IMR-90 (cell line): ENCODE measurements at regions not wholly inside any gene's neighbourhood (a gene's known extent, or its start where the extent isn't known, plus 50 kb on each side); places are given as distances from the start of the nearest gene placed in this dataset.

Source experiments
- ATAC-seq: fragments of 200-7000 bp; cut with Tn5 transposase; 2 replicates; pipeline ENCODE4 v1.9.1; 2020; ENCODE audit warnings: low read depth, mild to moderate bottlenecking, moderate library complexity
- BruUV-seq: library from RNA; stranded (reverse); fragments of 400-500 nt; replicated peaks from 2 replicates; lab custom pipeline; 2021; lab: Mats Ljungman, UMichigan
- CTCF ChIA-PET: fragments of 300-600 bp; formaldehyde crosslinking; extraction: SDS; loops from one replicate; lab custom pipeline; 2021; ENCODE audit warnings: antibody characterized with exemption; lab: Yijun Ruan, JAX
- POLR2A ChIA-PET: fragments of 300-600 bp; sonication (Branson Sonifier 250); formaldehyde crosslinking; loops from one replicate; lab custom pipeline; 2022; ENCODE audit warnings: antibody characterized with exemption; ENCODE audit not compliant: unreplicated experiment; lab: Charles Lee
- DNase-seq: peaks from one replicate; pipeline ENCODE4 v3.0.0; 2013
- H2AFZ ChIP-seq: replicated peaks from 2 replicates; pipeline ENCODE3; 2013; ENCODE audit warnings: low read length, mild to moderate bottlenecking; ENCODE audit not compliant: poor library complexity
- H2AK5ac ChIP-seq: 2 replicates; pipeline ENCODE4 v1.6.1; 2013; ENCODE audit warnings: low read depth, low read length, inconsistent platforms
- H2AK9ac ChIP-seq: replicated peaks from 2 replicates; pipeline ENCODE3; 2013; ENCODE audit warnings: mild to moderate bottlenecking, low read depth, low read length, moderate library complexity; ENCODE audit not compliant: poor library complexity
- H2BK120ac ChIP-seq: 2 replicates; pipeline ENCODE4 v1.6.1; 2013; ENCODE audit warnings: low read depth, low read length, inconsistent platforms
- H2BK15ac ChIP-seq: 3 replicates; pipeline ENCODE4 v1.6.1; 2013; ENCODE audit warnings: low read depth, low read length, inconsistent platforms
- H2BK20ac ChIP-seq: 2 replicates; pipeline ENCODE4 v1.6.1; 2013; ENCODE audit warnings: low read depth, mild to moderate bottlenecking, inconsistent platforms, low read length, moderate library complexity
- H2BK5ac ChIP-seq: 2 replicates; pipeline ENCODE4 v1.6.1; 2013; ENCODE audit warnings: mild to moderate bottlenecking, low read depth, low read length, inconsistent platforms; ENCODE audit not compliant: poor library complexity, severe bottlenecking
- H3K14ac ChIP-seq: replicated peaks from 2 replicates; pipeline ENCODE4 v1.6.1; 2013; ENCODE audit warnings: low read depth, low read length, inconsistent platforms
- H3K18ac ChIP-seq: 2 replicates; pipeline ENCODE4 v1.6.1; 2013; ENCODE audit warnings: low read depth, low read length, control low read depth
- H3K23ac ChIP-seq: 2 replicates; pipeline ENCODE4 v1.6.1; 2013; ENCODE audit warnings: low read depth, low read length, inconsistent platforms
- H3K27ac ChIP-seq: 2 replicates; pipeline ENCODE4 v1.5.1; 2013; ENCODE audit warnings: mild to moderate bottlenecking, control low read depth, low read length; ENCODE audit not compliant: insufficient read depth
- H3K27me3 ChIP-seq: 2 replicates; pipeline ENCODE4 v1.6.1; 2013; ENCODE audit warnings: low read length; ENCODE audit not compliant: control insufficient read depth, insufficient read depth
- H3K36me3 ChIP-seq: 2 replicates; pipeline ENCODE4 v1.6.1; 2013; ENCODE audit warnings: low read length, mixed read lengths; ENCODE audit not compliant: control insufficient read depth, insufficient read depth
- H3K4ac ChIP-seq: 2 replicates; pipeline ENCODE4 v1.6.1; 2013; ENCODE audit warnings: low read depth, low read length, inconsistent platforms
- H3K4me1 ChIP-seq: 2 replicates; pipeline ENCODE4 v1.6.1; 2013; ENCODE audit warnings: low read length, mixed read lengths; ENCODE audit not compliant: control insufficient read depth, insufficient read depth
- H3K4me2 ChIP-seq: 2 replicates; pipeline ENCODE4 v1.6.1; 2013; ENCODE audit warnings: low read depth, mild to moderate bottlenecking, control low read depth, low read length, moderate library complexity
- H3K4me3 ChIP-seq: 2 replicates; pipeline ENCODE4 v1.5.1; 2013; ENCODE audit warnings: low read depth, mild to moderate bottlenecking, control low read depth, low read length, moderate library complexity; ENCODE audit not compliant: insufficient read depth
- H3K56ac ChIP-seq: 2 replicates; pipeline ENCODE4 v1.6.1; 2013; ENCODE audit warnings: low read length, inconsistent platforms; ENCODE audit not compliant: insufficient read depth; ENCODE audit errors: extremely low read depth
- H3K79me1 ChIP-seq, 2 experiments: 2 replicates each; pipeline ENCODE4 v1.6.1; 2013; ENCODE audit warnings: low read length in 2 of 2, inconsistent platforms in 1 of 2, low read depth in 1 of 2
- H3K9ac ChIP-seq: 2 replicates; pipeline ENCODE4 v1.6.1; 2013; ENCODE audit warnings: low read depth, low read length, control low read depth
- H3K9me1 ChIP-seq: 2 replicates; pipeline ENCODE4 v1.6.1; 2013; ENCODE audit warnings: low read length, inconsistent platforms; ENCODE audit not compliant: insufficient read depth
- H3K9me3 ChIP-seq: 2 replicates; pipeline ENCODE4 v1.6.1; 2013; ENCODE audit warnings: low read length; ENCODE audit not compliant: control insufficient read depth, insufficient read depth
- H4K20me1 ChIP-seq: 2 replicates; pipeline ENCODE4 v1.6.1; 2013; ENCODE audit warnings: low read length, inconsistent platforms; ENCODE audit not compliant: insufficient read depth
- H4K5ac ChIP-seq: 2 replicates; pipeline ENCODE4 v1.6.1; 2013; ENCODE audit warnings: mild to moderate bottlenecking, low read depth, low read length, control low read depth
- H4K8ac ChIP-seq, 2 experiments: 2 replicates each; pipeline ENCODE4 v1.6.1; 2013; ENCODE audit warnings: low read depth in 2 of 2, low read length in 2 of 2, control low read depth in 1 of 2, inconsistent platforms in 1 of 2
- H4K91ac ChIP-seq: 2 replicates; pipeline ENCODE4 v1.6.1; 2013; ENCODE audit warnings: low read depth, low read length, inconsistent platforms; ENCODE audit not compliant: insufficient read depth
- BHLHE40 ChIP-seq: fragments of 150-350 bp; IDR thresholded peaks from 2 replicates; pipeline ENCODE4 v1.6.1; 2016; ENCODE audit warnings: mild to moderate bottlenecking, low read depth, low read length
- ELK1 ChIP-seq: fragments of 150-350 bp; IDR thresholded peaks from 2 replicates; pipeline ENCODE4 v1.6.1; 2016; ENCODE audit warnings: low read depth, mild to moderate bottlenecking, low read length, moderate library complexity, borderline replicate concordance
- NFE2L2 ChIP-seq: fragments of 150-350 bp; IDR thresholded peaks from 2 replicates; pipeline ENCODE4 v1.6.1; 2016; ENCODE audit warnings: low read depth, mild to moderate bottlenecking, low read length
- RAD21 ChIP-seq: IDR thresholded peaks from 2 replicates; pipeline ENCODE4 v1.6.1; 2012; ENCODE audit warnings: low read length, improper control_type of control experiment
- RFX5 ChIP-seq: IDR thresholded peaks from 2 replicates; pipeline ENCODE4 v1.8.0; 2012; ENCODE audit warnings: low read depth, mild to moderate bottlenecking, low read length, moderate library complexity
- SMC3 ChIP-seq: fragments of 150-350 bp; IDR thresholded peaks from 2 replicates; pipeline ENCODE4 v1.6.1; 2016; ENCODE audit warnings: low read depth, mild to moderate bottlenecking, antibody characterized with exemption, low read length, moderate library complexity
- USF2 ChIP-seq: fragments of 150-350 bp; IDR thresholded peaks from 2 replicates; pipeline ENCODE4 v1.6.1; 2017; ENCODE audit warnings: mild to moderate bottlenecking, antibody characterized with exemption, low read length, low read depth
- WGBS, 2 experiments: methylation state at CpG; one replicate each; pipeline versions ENCODE4 v1.1.5 to v1.1.7; 2013; ENCODE audit warnings: missing lambda C conversion rate in 2 of 2; ENCODE audit not compliant: insufficient read length in 1 of 2; ENCODE audit errors: extremely low coverage in 2 of 2; 5-methylcytosine and 5-hydroxymethylcytosine counted together
- dilution Hi-C: fragments of 300-500 bp; cut with HindIII; formaldehyde crosslinking; loops from one replicate; pipeline ENCODE4 v1.14.3; 2018; ENCODE audit warnings: low sequenced_read_pairs; ENCODE audit not compliant: unreplicated experiment
- in situ Hi-C: fragments of 300-500 bp; cut with MboI; formaldehyde crosslinking; loops from 3 replicates; pipeline ENCODE4 v1.14.3; 2019; ENCODE audit warnings: low sequenced_read_pairs, inconsistent platforms, mixed read lengths
- intact Hi-C: fragments of 100-400 bp; cut with micrococcal nuclease; formaldehyde crosslinking; loops from 2 replicates; pipeline ENCODE4 v1.10.0; 2022

DNA sequence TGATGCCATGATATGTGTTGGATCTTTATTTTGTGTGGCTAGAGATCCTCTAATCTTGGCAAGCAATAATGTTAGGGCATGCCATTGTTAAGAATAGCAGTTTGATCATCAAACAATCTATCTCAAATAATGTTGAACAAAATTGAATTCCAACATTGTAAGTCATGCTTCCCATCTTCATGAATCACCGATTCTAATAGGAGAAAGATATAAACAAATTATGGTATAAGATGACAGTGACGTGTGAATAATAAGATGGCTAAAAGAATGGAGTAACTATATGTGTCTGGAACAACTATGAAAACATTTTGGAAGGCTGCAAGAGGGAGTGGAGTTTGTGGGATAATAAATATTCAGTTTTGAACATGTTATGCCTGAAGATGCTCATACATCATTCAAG, 208.4 kb downstream of the DTHD1 start:
- Histone ChIP-seq H3K9me3 (no peaks in the 10 kb centered on the region), H2BK20ac (no peak overlapping the region), H2AK5ac (no peak overlapping the region), H3K27ac (no peak overlapping the region), H3K56ac (no peak overlapping the region), H4K91ac (no peak overlapping the region), H2BK120ac (no peak overlapping the region), H3K4me2 (no peak overlapping the region), H3K18ac (no peak overlapping the region), H2AK9ac (no peak overlapping the region), H2BK15ac (no peak overlapping the region), H3K4me3 (no peak overlapping the region), H3K4me1 (no peaks in the 10 kb centered on the region), H4K8ac (no peak overlapping the region), H3K9me1 (no peaks in the 10 kb centered on the region), H3K36me3 (no peaks in the 10 kb centered on the region), H3K9ac (no peak overlapping the region), H2AFZ (no peak overlapping the region), H2BK5ac (no peak overlapping the region), H3K14ac (no peak overlapping the region), H3K23ac (no peak overlapping the region), H4K20me1 (no peaks in the 10 kb centered on the region), H3K79me1 (no peaks in the 10 kb centered on the region), H4K5ac (no peak overlapping the region), H3K4ac (no peak overlapping the region), H3K27me3 (no peaks in the 10 kb centered on the region)
- dilution Hi-C loops: no loop called here
- ChIA-PET POLR2A (no interaction called here), CTCF (no interaction called here)
- WGBS, 2 experiments: no CpG with 5 or more reads among the region's 2 CpGs
- no peak for ATAC-seq
- in situ Hi-C loops: no loop called here
- BruUV-seq: no TSS peak
- intact Hi-C loops: no loop called here
- TF ChIP-seq ELK1: no peak
- no peak for TF ChIP-seq USF2
- no peak for TF ChIP-seq NFE2L2
- TF ChIP-seq SMC3: no peak
- TF ChIP-seq RAD21: no peak
- no peak for TF ChIP-seq RFX5
- TF ChIP-seq BHLHE40: no peak
- no peak for DNase-seq
